Body of pancreas (tissue), 4 donors: ENCODE measurements at regions not wholly inside any gene's neighbourhood (a gene's known extent, or its start where the extent isn't known, plus 50 kb on each side); places are given as distances from the start of the nearest gene placed in this dataset.

ENCODE experiments used
- ATAC-seq: fragments of 150-250 bp; one replicate; pipeline ENCODE4 v1.9.1; 2016
- DNase-seq, 4 donors: peaks; one replicate each; pipeline ENCODE4 v3.0.0-alpha.2; 2019
- H3K27ac ChIP-seq, 4 donors: fragments of 200-600 bp; sonication (generic); 1 replicate in 3 of 4; 2 replicates in 1 of 4; pipeline versions ENCODE4 v1.5.1 to v1.6.1; 2016 to 2019; ENCODE audit warnings: mild to moderate bottlenecking in 1 of 4, mixed read lengths in 1 of 4, moderate library complexity in 1 of 4
- H3K27me3 ChIP-seq, 2 donors: fragments of 200-600 bp; sonication (generic); one replicate each; pipeline ENCODE4 v1.6.0; 2016; ENCODE audit warnings: mild to moderate bottlenecking in 1 of 2
- H3K36me3 ChIP-seq, 2 donors: fragments of 200-600 bp; sonication (generic); replicated peaks in 1 of 2; 2 replicates each; pipeline ENCODE4 v1.5.1; 2016; ENCODE audit warnings: low read depth in 2 of 2; ENCODE audit not compliant: insufficient read depth in 1 of 2
- H3K4me1 ChIP-seq: fragments of 200-600 bp; sonication (generic); one replicate; pipeline ENCODE4 v1.6.0; 2016
- H3K4me3 ChIP-seq, 2 donors: fragments of 200-600 bp; sonication (generic); 1 replicate in 1 of 2; 2 replicates in 1 of 2; pipeline ENCODE4 v1.5.1; 2016 to 2019
- H3K9me3 ChIP-seq, 3 donors: fragments of 200-600 bp; sonication (generic); 1 replicate in 2 of 3; 2 replicates in 1 of 3; pipeline ENCODE4 v1.5.1; 2016
- CTCF ChIP-seq, 7 experiments: fragments of 450-650 bp in 4 of 7; fragments of 200-600 bp in 3 of 7; sonication (generic) in 3 of 7; IDR thresholded peaks; one replicate each; pipeline ENCODE4 v1.5.1; 2016 to 2019; ENCODE audit warnings: antibody characterized with exemption in 7 of 7
- POLR2A ChIP-seq, 3 donors: fragments of 450-650 bp; IDR thresholded peaks; one replicate each; pipeline ENCODE4 v1.6.1; 2016; ENCODE audit warnings: antibody characterized with exemption in 3 of 3, mild to moderate bottlenecking in 2 of 3
- WGBS, 2 donors: methylation state at CpG; one replicate each; pipeline ENCODE4 v1.1.5; 2017; 5-methylcytosine and 5-hydroxymethylcytosine counted together
- intact Hi-C: fragments of 100-400 bp; cut with DNase I; formaldehyde crosslinking; loops from one replicate; pipeline ENCODE4 v1.15.1; 2023

- no peak for DNase-seq
- no peak overlapping the region for H3K27ac ChIP-seq
- no peak overlapping the region for H3K4me3 ChIP-seq
- intact Hi-C loops, result no loop called here
- TF ChIP-seq CTCF (IDR thresholded peaks at IDR 0.05) (no peak), POLR2A (IDR thresholded peaks at IDR 0.05) (no peak)
- no peaks in the 10 kb centered on the region for H3K4me1 ChIP-seq
- no peaks in the 10 kb centered on the region for H3K36me3 ChIP-seq
- no peaks in the 10 kb centered on the region for H3K27me3 ChIP-seq
- ATAC-seq, result no peak
- 28 to 37% methylated on average over 2 of the region's 2 CpGs for WGBS, 2 donors
- no peaks in the 10 kb centered on the region for H3K9me3 ChIP-seq
These were observed 452.1 kb downstream of the TMX3 start for GRCh38 chr18:68262690-68263294.

GRCh38 chr18:68256418-68257067 lies 458.4 kb downstream of the TMX3 start:
- DNase-seq (no peak), ATAC-seq (no peak)
- Histone ChIP-seq H3K36me3 (no peaks in the 10 kb centered on the region), H3K27me3 (no peaks in the 10 kb centered on the region), H3K27ac (no peak overlapping the region), H3K9me3 (no peaks in the 10 kb centered on the region), H3K4me1 (no peaks in the 10 kb centered on the region), H3K4me3 (no peak overlapping the region)
- intact Hi-C loops, result no loop called here
- WGBS, 2 donors, result 33 to 47% methylated on average over 3 of the region's 3 CpGs
- no peak for TF ChIP-seq CTCF (IDR thresholded peaks at IDR 0.05)
- no peak for TF ChIP-seq POLR2A (IDR thresholded peaks at IDR 0.05)

- TF ChIP-seq POLR2A (IDR thresholded peaks at IDR 0.05), result no peak
- TF ChIP-seq CTCF (IDR thresholded peaks at IDR 0.05), result no peak
- intact Hi-C loops, result no loop called here
- Histone ChIP-seq H3K27me3 (no peaks in the 10 kb centered on the region), H3K4me3 (no peak overlapping the region), H3K36me3 (no peaks in the 10 kb centered on the region), H3K27ac (no peak overlapping the region), H3K4me1 (no peaks in the 10 kb centered on the region), H3K9me3 (no peaks in the 10 kb centered on the region)
- 40 to 42% methylated on average over 2 of the region's 2 CpGs for WGBS, 2 donors
- ATAC-seq, result no peak
- no peak for DNase-seq
These were observed 470.1 kb downstream of the TMX3 start for GRCh38 chr18:68244786-68245185.

- intact Hi-C loops, result no loop called here
- H3K27me3 ChIP-seq, result no peaks in the 10 kb centered on the region
- no peak overlapping the region for H3K4me3 ChIP-seq
- H3K4me1 ChIP-seq, result no peaks in the 10 kb centered on the region
- ATAC-seq (no peak), DNase-seq (no peak)
- H3K27ac ChIP-seq, result no peak overlapping the region
- H3K9me3 ChIP-seq, result no peaks in the 10 kb centered on the region
- H3K36me3 ChIP-seq, result no peaks in the 10 kb centered on the region
- TF ChIP-seq POLR2A (IDR thresholded peaks at IDR 0.05) (no peak), CTCF (IDR thresholded peaks at IDR 0.05) (no peak)
These were observed 473.0 kb downstream of the TMX3 start for GRCh38 chr18:68241881-68242280.

- Histone ChIP-seq H3K27ac (no peak overlapping the region), H3K4me1 (no peaks in the 10 kb centered on the region), H3K9me3 (no peaks in the 10 kb centered on the region), H3K27me3 (no peaks in the 10 kb centered on the region), H3K36me3 (no peaks in the 10 kb centered on the region), H3K4me3 (no peak overlapping the region)
- 0 to 12% methylated on average over 2 of the region's 2 CpGs for WGBS, 2 donors
- ATAC-seq (no peak), DNase-seq (no peak)
- TF ChIP-seq POLR2A (IDR thresholded peaks at IDR 0.05) (no peak), CTCF (IDR thresholded peaks at IDR 0.05) (no peak)
- intact Hi-C loops, result no loop called here
These were observed 480.2 kb downstream of the TMX3 start for GRCh38 chr18:68234676-68235075.
